IMR-90 (cell line): ENCODE measurements at regions not wholly inside any gene's neighbourhood (a gene's known extent, or its start where the extent isn't known, plus 50 kb on each side); places are given as distances from the start of the nearest gene placed in this dataset.

Experiments
- ATAC-seq: fragments of 200-7000 bp; cut with Tn5 transposase; 2 replicates; pipeline ENCODE4 v1.9.1; 2020; ENCODE audit warnings: low read depth, mild to moderate bottlenecking, moderate library complexity
- BruUV-seq: library from RNA; stranded (reverse); fragments of 400-500 nt; replicated peaks from 2 replicates; lab custom pipeline; 2021; lab: Mats Ljungman, UMichigan
- CTCF ChIA-PET: fragments of 300-600 bp; formaldehyde crosslinking; extraction: SDS; loops from one replicate; lab custom pipeline; 2021; ENCODE audit warnings: antibody characterized with exemption; lab: Yijun Ruan, JAX
- POLR2A ChIA-PET: fragments of 300-600 bp; sonication (Branson Sonifier 250); formaldehyde crosslinking; loops from one replicate; lab custom pipeline; 2022; ENCODE audit warnings: antibody characterized with exemption; ENCODE audit not compliant: unreplicated experiment; lab: Charles Lee
- DNase-seq: peaks from one replicate; pipeline ENCODE4 v3.0.0; 2013
- H2AFZ ChIP-seq: replicated peaks from 2 replicates; pipeline ENCODE3; 2013; ENCODE audit warnings: low read length, mild to moderate bottlenecking; ENCODE audit not compliant: poor library complexity
- H2AK5ac ChIP-seq: 2 replicates; pipeline ENCODE4 v1.6.1; 2013; ENCODE audit warnings: low read depth, low read length, inconsistent platforms
- H2AK9ac ChIP-seq: replicated peaks from 2 replicates; pipeline ENCODE3; 2013; ENCODE audit warnings: mild to moderate bottlenecking, low read depth, low read length, moderate library complexity; ENCODE audit not compliant: poor library complexity
- H2BK120ac ChIP-seq: 2 replicates; pipeline ENCODE4 v1.6.1; 2013; ENCODE audit warnings: low read depth, low read length, inconsistent platforms
- H2BK15ac ChIP-seq: 3 replicates; pipeline ENCODE4 v1.6.1; 2013; ENCODE audit warnings: low read depth, low read length, inconsistent platforms
- H2BK20ac ChIP-seq: 2 replicates; pipeline ENCODE4 v1.6.1; 2013; ENCODE audit warnings: low read depth, mild to moderate bottlenecking, inconsistent platforms, low read length, moderate library complexity
- H2BK5ac ChIP-seq: 2 replicates; pipeline ENCODE4 v1.6.1; 2013; ENCODE audit warnings: mild to moderate bottlenecking, low read depth, low read length, inconsistent platforms; ENCODE audit not compliant: poor library complexity, severe bottlenecking
- H3K14ac ChIP-seq: replicated peaks from 2 replicates; pipeline ENCODE4 v1.6.1; 2013; ENCODE audit warnings: low read depth, low read length, inconsistent platforms
- H3K18ac ChIP-seq: 2 replicates; pipeline ENCODE4 v1.6.1; 2013; ENCODE audit warnings: low read depth, low read length, control low read depth
- H3K23ac ChIP-seq: 2 replicates; pipeline ENCODE4 v1.6.1; 2013; ENCODE audit warnings: low read depth, low read length, inconsistent platforms
- H3K27ac ChIP-seq: 2 replicates; pipeline ENCODE4 v1.5.1; 2013; ENCODE audit warnings: mild to moderate bottlenecking, control low read depth, low read length; ENCODE audit not compliant: insufficient read depth
- H3K27me3 ChIP-seq: 2 replicates; pipeline ENCODE4 v1.6.1; 2013; ENCODE audit warnings: low read length; ENCODE audit not compliant: control insufficient read depth, insufficient read depth
- H3K36me3 ChIP-seq: 2 replicates; pipeline ENCODE4 v1.6.1; 2013; ENCODE audit warnings: low read length, mixed read lengths; ENCODE audit not compliant: control insufficient read depth, insufficient read depth
- H3K4ac ChIP-seq: 2 replicates; pipeline ENCODE4 v1.6.1; 2013; ENCODE audit warnings: low read depth, low read length, inconsistent platforms
- H3K4me1 ChIP-seq: 2 replicates; pipeline ENCODE4 v1.6.1; 2013; ENCODE audit warnings: low read length, mixed read lengths; ENCODE audit not compliant: control insufficient read depth, insufficient read depth
- H3K4me2 ChIP-seq: 2 replicates; pipeline ENCODE4 v1.6.1; 2013; ENCODE audit warnings: low read depth, mild to moderate bottlenecking, control low read depth, low read length, moderate library complexity
- H3K4me3 ChIP-seq: 2 replicates; pipeline ENCODE4 v1.5.1; 2013; ENCODE audit warnings: low read depth, mild to moderate bottlenecking, control low read depth, low read length, moderate library complexity; ENCODE audit not compliant: insufficient read depth
- H3K56ac ChIP-seq: 2 replicates; pipeline ENCODE4 v1.6.1; 2013; ENCODE audit warnings: low read length, inconsistent platforms; ENCODE audit not compliant: insufficient read depth; ENCODE audit errors: extremely low read depth
- H3K79me1 ChIP-seq, 2 experiments: 2 replicates each; pipeline ENCODE4 v1.6.1; 2013; ENCODE audit warnings: low read length in 2 of 2, inconsistent platforms in 1 of 2, low read depth in 1 of 2
- H3K9ac ChIP-seq: 2 replicates; pipeline ENCODE4 v1.6.1; 2013; ENCODE audit warnings: low read depth, low read length, control low read depth
- H3K9me1 ChIP-seq: 2 replicates; pipeline ENCODE4 v1.6.1; 2013; ENCODE audit warnings: low read length, inconsistent platforms; ENCODE audit not compliant: insufficient read depth
- H3K9me3 ChIP-seq: 2 replicates; pipeline ENCODE4 v1.6.1; 2013; ENCODE audit warnings: low read length; ENCODE audit not compliant: control insufficient read depth, insufficient read depth
- H4K20me1 ChIP-seq: 2 replicates; pipeline ENCODE4 v1.6.1; 2013; ENCODE audit warnings: low read length, inconsistent platforms; ENCODE audit not compliant: insufficient read depth
- H4K5ac ChIP-seq: 2 replicates; pipeline ENCODE4 v1.6.1; 2013; ENCODE audit warnings: mild to moderate bottlenecking, low read depth, low read length, control low read depth
- H4K8ac ChIP-seq, 2 experiments: 2 replicates each; pipeline ENCODE4 v1.6.1; 2013; ENCODE audit warnings: low read depth in 2 of 2, low read length in 2 of 2, control low read depth in 1 of 2, inconsistent platforms in 1 of 2
- H4K91ac ChIP-seq: 2 replicates; pipeline ENCODE4 v1.6.1; 2013; ENCODE audit warnings: low read depth, low read length, inconsistent platforms; ENCODE audit not compliant: insufficient read depth
- CEBPB ChIP-seq: IDR thresholded peaks from 2 replicates; pipeline ENCODE4 v1.6.1; 2012; ENCODE audit warnings: low read depth, low read length, improper control_type of control experiment
- MAZ ChIP-seq: IDR thresholded peaks from 2 replicates; pipeline ENCODE4 v1.6.1; 2012; ENCODE audit warnings: low read depth, mild to moderate bottlenecking, low read length, improper control_type of control experiment, moderate library complexity, borderline replicate concordance
- MXI1 ChIP-seq: IDR thresholded peaks from 2 replicates; pipeline ENCODE4 v1.6.1; 2012; ENCODE audit warnings: low read depth, mild to moderate bottlenecking, low read length, moderate library complexity, borderline replicate concordance
- NFE2L2 ChIP-seq: fragments of 150-350 bp; IDR thresholded peaks from 2 replicates; pipeline ENCODE4 v1.6.1; 2016; ENCODE audit warnings: low read depth, mild to moderate bottlenecking, low read length
- POLR2A ChIP-seq: IDR thresholded peaks from 2 replicates; pipeline ENCODE4 v1.6.1; 2012; ENCODE audit warnings: mild to moderate bottlenecking, low read depth, low read length
- RAD21 ChIP-seq: IDR thresholded peaks from 2 replicates; pipeline ENCODE4 v1.6.1; 2012; ENCODE audit warnings: low read length, improper control_type of control experiment
- WGBS, 2 experiments: methylation state at CpG; one replicate each; pipeline versions ENCODE4 v1.1.5 to v1.1.7; 2013; ENCODE audit warnings: missing lambda C conversion rate in 2 of 2; ENCODE audit not compliant: insufficient read length in 1 of 2; ENCODE audit errors: extremely low coverage in 2 of 2; 5-methylcytosine and 5-hydroxymethylcytosine counted together
- dilution Hi-C: fragments of 300-500 bp; cut with HindIII; formaldehyde crosslinking; loops from one replicate; pipeline ENCODE4 v1.14.3; 2018; ENCODE audit warnings: low sequenced_read_pairs; ENCODE audit not compliant: unreplicated experiment
- in situ Hi-C: fragments of 300-500 bp; cut with MboI; formaldehyde crosslinking; loops from 3 replicates; pipeline ENCODE4 v1.14.3; 2019; ENCODE audit warnings: low sequenced_read_pairs, inconsistent platforms, mixed read lengths
- intact Hi-C: fragments of 100-400 bp; cut with micrococcal nuclease; formaldehyde crosslinking; loops from 2 replicates; pipeline ENCODE4 v1.10.0; 2022

GRCh38 chr18:78682716-78683115, 296.9 kb upstream of the SALL3 start:
- DNase-seq = no peak
- H4K91ac ChIP-seq = no peak overlapping the region
- no peak overlapping the region for H2AK5ac ChIP-seq
- no peak overlapping the region for H3K9ac ChIP-seq
- H2BK120ac ChIP-seq = no peak overlapping the region
- no peak overlapping the region for H3K4ac ChIP-seq
- no peak overlapping the region for H3K4me3 ChIP-seq
- no peaks in the 10 kb centered on the region for H3K79me1 ChIP-seq
- no peak overlapping the region for H3K27ac ChIP-seq
- no peak overlapping the region for H4K8ac ChIP-seq
- 37% methylated on average over 4 of the region's 13 CpGs; no CpG with 5 or more reads in 1 of the 2 experiments for whole genome bisulfite sequencing, 2 experiments
- H2BK15ac ChIP-seq = no peak overlapping the region
- no peak overlapping the region for H3K56ac ChIP-seq
- no peaks in the 10 kb centered on the region for H3K27me3 ChIP-seq
- ChIA-PET CTCF (no interaction called here), POLR2A (no interaction called here)
- H3K4me1 ChIP-seq = no peaks in the 10 kb centered on the region
- dilution Hi-C loops (no loop called here), in situ Hi-C loops (no loop called here), intact Hi-C loops (no loop called here)
- no peaks in the 10 kb centered on the region for H4K20me1 ChIP-seq
- H2BK20ac ChIP-seq = no peak overlapping the region
- BruUV-seq = no TSS peak
- H3K9me1 ChIP-seq = no peaks in the 10 kb centered on the region
- H2BK5ac ChIP-seq = no peak overlapping the region
- no peak overlapping the region for H2AK9ac ChIP-seq
- H3K14ac ChIP-seq = no peak overlapping the region
- H4K5ac ChIP-seq = no peak overlapping the region
- H3K4me2 ChIP-seq = no peak overlapping the region
- no peak overlapping the region for H3K23ac ChIP-seq
- peaks cover 50% of the 10 kb centered on the region for H3K9me3 ChIP-seq
- no peaks in the 10 kb centered on the region for H3K36me3 ChIP-seq
- no peak overlapping the region for H3K18ac ChIP-seq
- H2AFZ ChIP-seq = no peak overlapping the region
- ATAC-seq = no peak
- no peak for TF ChIP-seq MXI1
- TF ChIP-seq MAZ = no peak
- no peak for TF ChIP-seq CEBPB
- no peak for TF ChIP-seq RAD21
- no peak for TF ChIP-seq NFE2L2
- no peak for TF ChIP-seq POLR2A
